ENCODE measurements at regions not wholly inside any gene's neighbourhood (a gene's known extent, or its start where the extent isn't known, plus 50 kb on each side); places are given as distances from the start of the nearest gene placed in this dataset.
"Not testable (repeated sequence)": the region's sequence is repeated elsewhere in the genome, so short reads cannot be mapped to it uniquely, and the experiment has no call there.

DNA sequence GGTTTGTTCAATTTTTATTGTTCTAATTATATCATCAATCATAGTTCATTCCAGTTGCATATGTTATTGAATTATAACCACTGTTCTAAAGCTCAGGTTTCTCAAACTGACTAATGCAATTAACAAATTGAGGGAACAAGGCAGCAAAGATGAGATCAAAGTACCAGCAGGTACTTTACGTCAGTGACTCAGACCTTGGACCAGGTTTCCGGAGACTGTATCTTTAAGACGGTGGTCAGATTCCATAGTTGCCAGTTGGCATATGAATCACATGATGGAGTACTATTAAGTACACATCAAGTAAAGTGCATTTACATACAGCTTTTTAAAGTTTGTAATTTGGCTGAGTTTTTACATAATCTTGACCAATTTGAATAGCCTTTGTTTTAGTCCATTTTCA, 583.6 kb upstream of the ROBO2 start:
- DNase-seq: no peak

GRCh38 chr3:76463501-76463900, 576.4 kb upstream of the ROBO2 start:
- DNase-seq: no peak

DNA sequence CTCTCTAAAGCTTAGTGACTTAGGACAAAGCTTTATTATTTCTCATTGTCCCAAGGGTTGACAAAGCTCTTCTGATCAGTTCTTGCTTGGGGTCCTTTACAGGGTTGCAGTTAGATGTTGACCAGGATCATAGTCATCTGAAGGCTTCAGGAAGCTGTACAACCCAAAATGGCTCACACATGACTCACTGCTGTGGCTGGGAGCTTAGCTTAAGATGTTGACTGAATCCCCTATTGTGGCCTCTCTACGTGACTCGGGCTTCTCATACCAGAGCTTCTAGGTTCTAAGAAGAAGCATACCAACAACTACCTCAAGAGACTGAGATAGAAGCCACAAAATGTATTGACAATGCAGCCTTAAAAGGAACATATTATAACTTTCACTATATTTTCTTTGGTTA, 569.6 kb upstream of the ROBO2 start:
- DNase-seq: no peak

- no peak for DNase-seq
These were observed 565.3 kb upstream of the ROBO2 start for GRCh38 chr3:76474632-76475031.

DNA sequence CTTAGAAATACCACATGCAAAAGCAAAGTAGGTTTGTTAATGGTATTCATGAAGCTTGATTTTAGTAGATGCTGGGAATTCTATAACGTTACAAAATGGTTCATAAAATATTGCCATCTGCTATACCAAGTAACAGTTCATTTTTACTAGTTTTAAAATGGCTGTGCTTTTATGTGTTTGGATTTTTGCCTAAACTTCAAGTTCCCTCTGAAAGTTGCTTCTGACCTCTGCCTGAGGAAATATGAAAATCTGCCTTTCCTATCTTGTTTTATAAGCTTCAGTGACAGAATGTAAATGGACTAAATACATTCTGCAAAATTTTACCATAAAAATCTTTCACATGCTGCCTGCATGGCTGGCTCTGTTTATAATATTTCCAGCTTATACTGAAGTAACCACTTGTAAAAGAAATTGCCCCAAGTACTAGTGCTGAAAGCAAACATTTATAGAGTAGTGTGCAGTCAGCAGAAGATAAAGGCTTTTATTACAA, 560.7 kb upstream of the ROBO2 start:
- no peak for DNase-seq

DNA sequence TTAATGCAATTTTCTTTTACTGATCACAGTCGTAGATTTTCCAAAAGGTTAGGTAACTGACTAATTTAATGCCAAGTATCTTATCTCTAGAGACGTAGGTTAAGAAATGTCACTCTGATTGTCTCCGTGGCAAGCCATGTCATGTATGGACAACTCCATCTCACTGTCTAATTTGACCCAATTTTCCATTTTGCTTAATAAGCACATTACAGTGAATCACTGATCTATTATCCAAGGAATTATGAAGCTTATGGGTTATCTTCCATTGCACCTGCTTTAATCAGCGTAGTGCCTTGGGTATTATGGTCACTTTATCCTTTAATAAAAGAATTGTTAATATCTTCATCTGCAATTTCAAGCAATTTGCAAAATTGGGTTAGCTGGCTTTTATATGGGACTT, 557.4 kb upstream of the ROBO2 start:
- DNase-seq: no peak

DNA sequence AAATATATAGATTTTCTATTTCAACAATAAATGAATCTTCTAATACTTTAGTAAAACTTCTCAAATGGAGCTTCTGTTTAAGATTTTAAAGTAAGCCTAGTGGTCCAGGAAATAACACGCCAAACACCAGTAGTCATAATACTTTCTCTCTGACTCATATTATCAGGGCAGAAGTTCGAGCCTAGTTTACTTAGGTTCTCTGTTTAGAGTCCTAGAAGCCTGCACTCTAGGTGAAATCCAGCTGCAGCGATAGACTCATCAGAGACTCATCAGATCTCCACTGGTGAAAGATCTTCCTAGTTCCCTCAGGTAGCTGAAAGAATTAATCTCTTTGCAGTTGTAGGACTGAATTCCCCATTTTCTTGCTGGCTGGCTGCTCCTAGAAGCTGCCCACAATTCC, 552.5 kb upstream of the ROBO2 start:
- DNase-seq: no peak

DNA sequence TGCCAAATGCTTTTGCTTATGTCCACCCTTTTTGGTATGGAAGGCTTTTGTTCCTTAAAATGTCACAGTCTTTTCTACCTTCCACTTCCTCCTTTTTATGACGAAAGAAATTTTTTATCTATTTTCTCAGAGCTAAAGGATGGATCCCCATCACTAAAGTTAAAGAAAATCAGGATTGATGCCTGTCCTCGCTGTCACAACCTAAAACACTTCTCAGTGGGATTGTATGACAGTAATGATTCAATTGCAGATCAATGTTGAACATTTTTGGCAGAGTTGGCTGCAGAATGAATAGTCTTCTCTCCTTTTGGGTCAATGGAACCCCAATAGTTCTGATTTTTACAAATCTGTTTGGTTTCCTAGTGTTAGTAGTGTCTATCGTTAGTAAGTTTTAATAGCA, 549.8 kb upstream of the ROBO2 start:
- no peak for DNase-seq

DNA sequence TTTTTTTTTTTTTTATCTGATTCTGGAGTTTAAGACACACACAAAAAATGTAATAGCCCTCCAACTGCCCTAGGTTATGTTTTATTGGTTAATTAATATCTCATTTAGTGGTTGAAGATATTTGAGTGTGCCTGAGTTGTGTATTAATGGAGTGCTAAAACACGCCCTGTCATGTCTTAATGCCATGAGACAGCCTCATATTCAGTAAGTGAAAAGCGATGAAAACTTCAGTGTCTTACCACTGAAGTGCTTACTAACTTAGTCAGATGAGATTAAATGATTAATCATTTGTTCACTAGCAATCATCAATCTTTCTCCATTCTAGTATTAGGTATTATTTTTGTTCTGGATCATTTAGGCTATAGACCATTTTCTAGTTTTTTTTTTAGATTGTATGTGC, 544.7 kb upstream of the ROBO2 start:
- no peak for DNase-seq

DNA sequence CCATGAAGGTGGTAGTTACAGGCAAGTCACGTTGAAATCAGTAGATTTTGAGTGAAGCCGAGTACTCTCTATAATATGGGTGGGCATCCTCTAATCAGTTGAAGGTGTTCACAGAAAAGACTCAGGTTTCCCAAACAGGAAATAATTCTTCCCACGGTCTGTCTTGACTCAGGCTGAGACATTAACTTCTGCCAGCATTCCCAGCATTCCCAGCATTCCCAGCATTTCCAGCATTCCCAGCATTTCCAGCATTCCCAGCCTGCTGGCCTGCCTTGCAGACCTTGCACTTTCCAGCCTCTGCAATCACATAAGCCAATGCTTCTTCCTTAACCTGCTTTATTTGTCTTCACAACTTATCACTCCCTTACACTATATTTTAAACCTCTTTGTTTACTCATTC, 542.3 kb upstream of the ROBO2 start:
- no peak for DNase-seq

DNA sequence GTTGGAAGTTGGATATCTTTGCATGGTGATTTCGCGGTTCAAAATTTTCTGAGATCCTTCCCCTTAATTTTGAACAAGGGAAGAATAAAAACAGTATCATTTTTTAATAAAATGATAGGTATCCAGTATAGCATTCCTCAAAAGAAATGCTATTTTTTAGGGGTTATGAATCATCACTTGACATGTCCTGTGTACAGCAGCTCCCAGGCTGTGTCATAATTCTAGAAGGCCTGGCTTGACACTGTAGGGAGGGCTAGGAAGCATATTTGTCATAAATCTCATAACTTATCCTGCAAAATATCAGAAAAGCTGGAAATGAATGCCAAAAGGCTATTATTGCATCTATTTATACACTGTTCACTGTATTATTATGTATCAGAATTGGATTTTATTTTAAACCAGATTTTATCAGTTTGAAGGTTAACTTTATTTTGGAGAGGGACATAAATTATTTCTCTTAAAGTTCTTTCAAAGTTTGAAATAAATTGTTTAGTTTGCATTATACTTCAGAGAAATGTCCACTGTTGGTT, 539.1 kb upstream of the ROBO2 start:
- DNase-seq: no peak

DNA sequence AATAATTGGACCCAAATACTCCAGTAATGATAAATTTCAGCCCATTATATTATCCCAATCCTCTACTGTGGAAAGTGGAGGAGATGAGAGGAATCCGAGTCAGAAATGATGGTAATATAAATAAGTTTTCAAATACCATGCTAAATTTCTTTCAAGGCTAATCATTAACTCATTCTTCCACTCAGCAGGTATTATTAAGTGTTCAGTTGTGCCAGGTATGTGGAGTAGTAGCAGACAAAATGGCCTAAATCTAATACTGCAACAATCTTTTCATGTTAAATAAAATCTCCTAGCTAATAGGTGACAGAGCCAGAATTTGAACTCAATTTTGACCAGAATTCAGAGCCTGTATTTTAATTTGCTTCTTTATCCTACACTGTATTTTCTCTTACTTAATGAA, 538.6 kb upstream of the ROBO2 start:
- no peak for DNase-seq

DNA sequence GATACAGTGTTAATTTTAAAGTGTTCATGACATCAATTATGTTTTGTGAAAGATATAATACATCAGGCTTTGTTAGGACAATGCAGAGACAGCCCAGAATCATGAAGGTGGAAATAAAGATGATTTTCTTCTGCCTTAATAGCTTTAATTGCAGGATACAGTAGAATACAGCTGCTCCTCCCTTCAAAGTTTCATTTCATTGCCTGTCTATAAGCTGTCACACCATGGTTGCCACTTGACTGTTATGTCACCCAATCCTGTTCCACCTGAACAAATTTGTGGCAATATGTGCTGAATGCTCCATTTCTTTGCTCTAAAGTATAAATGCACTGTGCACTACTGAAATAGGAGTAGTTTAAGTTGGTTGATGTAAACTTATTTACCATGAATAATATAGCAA, 537.8 kb upstream of the ROBO2 start:
- DNase-seq: no peak

GRCh38 chr3:76505202-76505845, 534.6 kb upstream of the ROBO2 start:
- no peak for DNase-seq

- DNase-seq: no peak
These were observed 530.6 kb upstream of the ROBO2 start for GRCh38 chr3:76509179-76509830.

- no peak for DNase-seq
These were observed 525.1 kb upstream of the ROBO2 start for GRCh38 chr3:76514836-76515235.

- no peak for DNase-seq
These were observed 516.6 kb upstream of the ROBO2 start for GRCh38 chr3:76523337-76523736.

DNA sequence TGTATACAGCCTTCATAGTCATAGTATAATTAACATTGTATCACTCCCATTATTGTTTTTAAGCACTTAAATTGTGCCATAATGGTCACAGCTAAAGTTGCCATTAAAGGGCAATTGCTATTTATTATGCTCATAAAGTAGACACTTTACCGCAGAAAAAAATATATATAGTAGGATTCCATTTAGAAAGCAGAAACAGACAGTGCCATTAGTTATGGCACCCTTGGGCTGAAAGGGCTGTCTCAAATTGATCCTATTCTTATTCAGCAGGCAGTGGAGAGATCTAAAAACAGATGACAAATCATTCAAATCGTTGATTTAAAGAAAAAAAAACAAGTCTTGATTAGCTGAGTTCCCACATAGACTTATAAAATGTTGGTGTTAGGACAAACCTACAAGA, 514.2 kb upstream of the ROBO2 start:
- DNase-seq: no peak

- no peak for DNase-seq
These were observed 512.1 kb upstream of the ROBO2 start for GRCh38 chr3:76527773-76528172.

DNA sequence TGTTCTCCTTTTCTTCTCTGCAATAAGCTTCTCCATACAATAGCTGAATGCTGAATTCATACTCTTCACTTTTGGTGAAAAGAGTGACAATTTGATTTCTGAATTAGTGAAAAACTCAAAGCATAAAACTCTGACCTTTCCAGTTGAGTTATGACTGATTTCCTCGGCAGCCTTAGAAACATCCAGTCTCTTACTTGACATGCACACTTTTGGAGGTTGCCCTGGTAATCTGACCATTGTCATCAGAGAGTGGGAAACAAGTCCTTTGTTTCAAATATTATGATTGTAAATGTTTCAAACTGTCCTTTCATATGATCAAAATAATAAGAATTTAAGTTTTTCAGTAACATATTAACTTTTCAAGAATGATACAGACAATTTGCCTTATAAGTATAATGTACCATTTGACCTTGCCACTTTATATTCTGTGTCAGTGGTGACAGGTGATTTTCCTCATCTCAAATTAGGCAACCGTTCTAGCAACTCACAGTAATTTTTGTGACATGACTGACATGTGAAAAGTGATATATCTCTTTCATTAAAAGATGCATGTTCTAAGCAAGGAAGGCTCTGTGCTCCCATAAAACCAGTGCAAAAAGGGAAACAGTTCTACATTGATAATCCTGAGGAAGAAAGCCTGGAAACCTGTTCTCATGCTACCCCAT, 507.6 kb upstream of the ROBO2 start:
- DNase-seq: no peak

- DNase-seq: not testable (repeated sequence)
These were observed 506.2 kb upstream of the ROBO2 start for GRCh38 chr3:76533710-76534109.

- not testable (repeated sequence) for DNase-seq
These were observed 502.0 kb upstream of the ROBO2 start for GRCh38 chr3:76537857-76538256.

DNA sequence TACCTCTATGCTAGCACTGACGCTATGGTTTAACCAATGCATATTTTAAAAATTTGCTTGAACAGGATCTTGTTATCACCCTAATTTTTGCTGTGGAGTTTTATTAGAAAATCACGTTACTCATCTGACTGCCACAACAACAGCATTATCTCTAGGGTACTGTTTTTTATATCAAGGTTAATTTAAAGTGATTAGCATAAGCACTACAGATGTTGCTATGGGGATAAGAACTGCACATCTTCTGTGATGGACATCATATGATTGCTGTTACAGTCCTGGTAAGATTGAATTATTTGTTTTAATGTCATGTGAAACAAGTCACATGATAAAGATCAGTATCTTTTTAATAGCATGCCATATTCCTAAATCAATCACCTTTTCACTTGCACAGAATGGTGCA, 492.2 kb upstream of the ROBO2 start:
- no peak for DNase-seq

GRCh38 chr3:76550522-76551201, 489.2 kb upstream of the ROBO2 start:
- DNase-seq: no peak

All from activated CD4-positive, alpha-beta T cell treated with anti-CD3 and anti-CD28 coated beads, Interleukin-2, amount 50 U/mL, for 16 hours (primary cell).